SK-N-SH (cell line): ENCODE measurements at regions not wholly inside any gene's neighbourhood (a gene's known extent, or its start where the extent isn't known, plus 50 kb on each side); places are given as distances from the start of the nearest gene placed in this dataset.

ENCODE experiments used
- CTCF ChIA-PET: fragments of 300-600, 350-600 bp; formaldehyde crosslinking; extraction: SDS; loops from one replicate; lab custom pipeline; 2021; lab: Yijun Ruan, JAX
- POLR2A ChIA-PET: fragments of 350-600 bp; sonication (Branson Sonifier 250); formaldehyde crosslinking; extraction: SDS; loops from one replicate; lab custom pipeline; 2020; ENCODE audit warnings: antibody characterized with exemption, inconsistent platforms; lab: Yijun Ruan, JAX
- DNase-seq: peaks from one replicate; pipeline ENCODE4 v3.0.0; 2012
- H2AFZ ChIP-seq: fragments of 200-600 bp; sonication (generic); 2 replicates; pipeline ENCODE4 v1.8.1; 2016; ENCODE audit warnings: antibody characterized with exemption, mild to moderate bottlenecking, low read depth
- H3F3A ChIP-seq: fragments of 200-600 bp; sonication (generic); replicated peaks from 2 replicates; pipeline ENCODE3; 2016; ENCODE audit warnings: antibody characterized with exemption, mild to moderate bottlenecking; ENCODE audit not compliant: insufficient read depth
- H3K27ac ChIP-seq, 2 experiments: fragments of 200-500 bp in 1 of 2; fragments of 200-600 bp in 1 of 2; sonication (Bioruptor generic) in 1 of 2; sonication (generic), shearing (Covaris generic) in 1 of 2; 2 replicates each; pipeline versions ENCODE4 v1.5.1 to v1.6.1; 2014 to 2016; ENCODE audit warnings: low read depth in 2 of 2, inconsistent platforms in 1 of 2, low read length in 1 of 2, mild to moderate bottlenecking in 1 of 2, mixed read lengths in 1 of 2
- H3K27me3 ChIP-seq: fragments of 200-600 bp; sonication (generic), shearing (Covaris generic); 2 replicates; pipeline ENCODE4 v1.6.1; 2016; ENCODE audit warnings: mixed run types; ENCODE audit not compliant: insufficient read depth
- H3K36me3 ChIP-seq, 2 experiments: fragments of 200-500 bp in 1 of 2; fragments of 200-600 bp in 1 of 2; sonication (Bioruptor generic) in 1 of 2; sonication (generic) in 1 of 2; replicated peaks in 1 of 2; 2 replicates each; pipeline versions ENCODE3 to v1.5.1; 2014 to 2016; ENCODE audit warnings: low read length in 1 of 2, mild to moderate bottlenecking in 1 of 2; ENCODE audit not compliant: insufficient read depth in 2 of 2, control insufficient read depth in 1 of 2
- H3K4me1 ChIP-seq, 2 experiments: fragments of 200-500 bp in 1 of 2; fragments of 200-600 bp in 1 of 2; sonication (Bioruptor generic) in 1 of 2; sonication (generic), shearing (Covaris generic) in 1 of 2; 2 replicates each; pipeline versions ENCODE4 v1.5.1 to v1.6.1; 2014 to 2016; ENCODE audit warnings: low read depth in 1 of 2, low read length in 1 of 2, mixed run types in 1 of 2; ENCODE audit not compliant: insufficient read depth in 2 of 2, control insufficient read depth in 1 of 2
- H3K4me2 ChIP-seq: fragments of 200-600 bp; sonication (generic), shearing (Covaris generic); 2 replicates; pipeline ENCODE4 v1.6.1; 2017; ENCODE audit warnings: mixed run types
- H3K4me3 ChIP-seq, 2 experiments: fragments of 200-500 bp in 1 of 2; fragments of 200-600 bp in 1 of 2; sonication (Bioruptor generic) in 1 of 2; sonication (generic), shearing (Covaris generic) in 1 of 2; 2 replicates each; pipeline versions ENCODE4 v1.5.1 to v1.8.1; 2014 to 2016; ENCODE audit warnings: low read depth in 2 of 2, inconsistent platforms in 1 of 2, low read length in 1 of 2, mild to moderate bottlenecking in 1 of 2, mixed read lengths in 1 of 2, moderate library complexity in 1 of 2
- H3K79me2 ChIP-seq: fragments of 200-600 bp; sonication (generic); 2 replicates; pipeline ENCODE4 v1.8.1; 2017; ENCODE audit warnings: mild to moderate bottlenecking; ENCODE audit not compliant: insufficient read depth
- H3K9ac ChIP-seq: fragments of 200-600 bp; sonication (generic); 2 replicates; pipeline ENCODE4 v1.6.1; 2017; ENCODE audit warnings: mixed run types
- H3K9me2 ChIP-seq: fragments of 200-600 bp; sonication (generic); 2 replicates; pipeline ENCODE4 v1.6.1; 2017; ENCODE audit warnings: mixed run types
- H3K9me3 ChIP-seq: fragments of 200-600 bp; sonication (generic); 2 replicates; pipeline ENCODE4 v1.6.1; 2017; ENCODE audit warnings: mixed run types, mild to moderate bottlenecking, moderate library complexity
- H4K20me1 ChIP-seq: fragments of 200-600 bp; sonication (generic); 2 replicates; pipeline ENCODE4 v1.6.1; 2017; ENCODE audit warnings: mild to moderate bottlenecking, mixed run types; ENCODE audit not compliant: insufficient read depth
- CHD2 ChIP-seq: fragments of 150-350 bp; IDR thresholded peaks from 2 replicates; pipeline ENCODE4 v1.6.1; 2018; ENCODE audit warnings: low read length; ENCODE audit not compliant: partially characterized antibody
- CTCF ChIP-seq: fragments of 200-600 bp; sonication (generic); IDR thresholded peaks from 2 replicates; pipeline ENCODE4 v1.6.1; 2017; ENCODE audit warnings: antibody characterized with exemption, mild to moderate bottlenecking, moderate library complexity
- EP300 ChIP-seq, 2 experiments: IDR thresholded peaks; 2 replicates each; pipeline versions ENCODE4 v1.4.0 to v1.6.1; 2012; ENCODE audit warnings: borderline replicate concordance in 1 of 2, low read depth in 1 of 2, low read length in 1 of 2
- EZH2phosphoT487 ChIP-seq: fragments of 200-600 bp; sonication (generic); IDR thresholded peaks from 2 replicates; pipeline ENCODE4 v1.6.1; 2017; ENCODE audit warnings: low read depth, mixed run types, mild to moderate bottlenecking, antibody characterized with exemption, moderate library complexity, borderline replicate concordance
- FOXJ3 ChIP-seq: sonication (generic); formaldehyde crosslinking; IDR thresholded peaks from 2 replicates; pipeline ENCODE4 v1.5.1; 2020; ENCODE audit warnings: mild to moderate bottlenecking, missing genetic modification reagents
- FOXM1 ChIP-seq: IDR thresholded peaks from 2 replicates; pipeline ENCODE4 v1.4.0; 2012; ENCODE audit warnings: low read depth, mild to moderate bottlenecking
- GABPA ChIP-seq: IDR thresholded peaks from 2 replicates; pipeline ENCODE4 v1.4.0; 2012; ENCODE audit warnings: low read depth, mild to moderate bottlenecking
- GATA2 ChIP-seq: sonication (generic); formaldehyde crosslinking; IDR thresholded peaks from 2 replicates; pipeline ENCODE4 v1.5.0; 2020; ENCODE audit warnings: mild to moderate bottlenecking, missing genetic modification reagents
- JUND ChIP-seq: IDR thresholded peaks from 2 replicates; pipeline ENCODE4 v1.4.0; 2012
- MAX ChIP-seq: IDR thresholded peaks from 2 replicates; pipeline ENCODE4 v1.4.0; 2012; ENCODE audit warnings: low read depth
- MXI1 ChIP-seq: IDR thresholded peaks from 2 replicates; pipeline ENCODE4 v1.6.1; 2012; ENCODE audit warnings: mild to moderate bottlenecking, low read depth, low read length, improper control_type of control experiment
- PBX3 ChIP-seq: IDR thresholded peaks from 2 replicates; pipeline ENCODE4; 2012
- RAD21 ChIP-seq: IDR thresholded peaks from 2 replicates; pipeline ENCODE4 v1.6.1; 2012; ENCODE audit warnings: mild to moderate bottlenecking, low read length
- RFX5 ChIP-seq: IDR thresholded peaks from 2 replicates; pipeline ENCODE4 v1.6.1; 2012; ENCODE audit warnings: mild to moderate bottlenecking, improper control_type of control experiment, low read length
- TAF1 ChIP-seq: IDR thresholded peaks from 2 replicates; pipeline ENCODE4 v1.6.1; 2012; ENCODE audit warnings: low read depth, mild to moderate bottlenecking, low read length, moderate library complexity, borderline replicate concordance
- TCF12 ChIP-seq: IDR thresholded peaks from 2 replicates; pipeline ENCODE4 v1.4.0; 2012
- USF2 ChIP-seq: fragments of 150-350 bp; IDR thresholded peaks from 2 replicates; pipeline ENCODE4 v1.6.1; 2017; ENCODE audit warnings: antibody characterized with exemption, low read length, low read depth, borderline replicate concordance
- YY1 ChIP-seq: IDR thresholded peaks from 2 replicates; pipeline ENCODE4 v1.4.0; 2012; ENCODE audit warnings: low read depth, mild to moderate bottlenecking
- ZBTB33 ChIP-seq: IDR thresholded peaks from 2 replicates; pipeline ENCODE4 v1.4.0; 2012; ENCODE audit warnings: low read depth, borderline replicate concordance
- WGBS: methylation state at CpG from one replicate; pipeline ENCODE4 v1.1.6; 2017; ENCODE audit warnings: low lambda C conversion rate; 5-methylcytosine and 5-hydroxymethylcytosine counted together

- no peak for TF ChIP-seq USF2
- no peak for TF ChIP-seq GATA2 (CRISPR knock-in tag)
- TF ChIP-seq, all 33 proteins: peak for 0
Observed at GRCh38 chr13:73859841-73860240, 274.4 kb downstream of the KLF12 start (continued).

GRCh38 chr13:73857106-73857505 is 277.1 kb downstream of the KLF12 start:
- Histone ChIP-seq H4K20me1 (no peaks in the 10 kb centered on the region), H3K27ac (no peak overlapping the region), H3K79me2 (no peaks in the 10 kb centered on the region), H3K4me1 (peaks cover 0 to 4% of the 10 kb centered on the region in 2 experiments; a peak in 2 of 4 replicates), H3F3A (no peaks in the 10 kb centered on the region), H3K4me3 (no peak overlapping the region), H3K27me3 (no peaks in the 10 kb centered on the region), H3K36me3 (peaks cover 0 to 4% of the 10 kb centered on the region in 2 experiments), H3K4me2 (no peak overlapping the region), H3K9ac (no peak overlapping the region), H2AFZ (no peak overlapping the region), H3K9me2 (no peaks in the 10 kb centered on the region), H3K9me3 (no peaks in the 10 kb centered on the region)
- CTCF ChIA-PET = no interaction called here
- POLR2A ChIA-PET = no interaction called here
- DNase-seq = no peak
- TF ChIP-seq GATA2 (CRISPR knock-in tag) = no peak
- WGBS = 94% methylated on average over 2 of the region's 2 CpGs

GRCh38 chr13:73851104-73851503 is 283.1 kb downstream of the KLF12 start:
- H3F3A ChIP-seq = no peaks in the 10 kb centered on the region
- H3K79me2 ChIP-seq = 0 out of 2 replicates have a peak, but pooled peaks cover 3% of the 10 kb centered on the region
- no peak overlapping the region for H3K9ac ChIP-seq
- peaks cover 4 to 10% of the 10 kb centered on the region in 2 experiments; a peak in 3 of 4 replicates for H3K4me1 ChIP-seq
- H3K4me3 ChIP-seq = no peak overlapping the region
- WGBS = 96% methylated on average over 3 of the region's 3 CpGs
- no peaks in the 10 kb centered on the region for H3K9me2 ChIP-seq
- ChIA-PET CTCF (interaction anchor here (1.0 to 2.0 kb wide), 2 partner anchors 436 to 1368 kb away, joined by 3 to 8 read pairs; no protein-coding TSS in a partner anchor), POLR2A (no interaction called here)
- H2AFZ ChIP-seq = no peak overlapping the region
- no peaks in the 10 kb centered on the region for H4K20me1 ChIP-seq
- H3K9me3 ChIP-seq = no peaks in the 10 kb centered on the region
- no peaks in the 10 kb centered on the region for H3K27me3 ChIP-seq
- H3K27ac ChIP-seq = no peak overlapping the region; a peak in 1 of 4 replicates
- TF ChIP-seq PBX3 = no peak
- TF ChIP-seq CTCF = no peak
- TF ChIP-seq MXI1 = no peak
- TF ChIP-seq RFX5 = no peak
- no peak for TF ChIP-seq TAF1
- TF ChIP-seq FOXJ3 (CRISPR knock-in tag) = no peak
- no peak for TF ChIP-seq TCF12
- no peak for TF ChIP-seq EZH2phosphoT487
- TF ChIP-seq EP300 (IDR thresholded peaks at IDR 0.05; ENCODE audit: borderline replicate concordance in 1 of 2, low read depth in 1 of 2, low read length in 1 of 2) = no peak
- TF ChIP-seq FOXM1 = no peak
- TF ChIP-seq GABPA = no peak
- TF ChIP-seq CHD2 = no peak
- TF ChIP-seq YY1 = no peak
- no peak for TF ChIP-seq ZBTB33
- no peak for TF ChIP-seq MAX
- TF ChIP-seq RAD21 = no peak
- no peak for TF ChIP-seq JUND
- no peak for DNase-seq
- no peak overlapping the region for H3K4me2 ChIP-seq
- peaks cover 0 to 4% of the 10 kb centered on the region in 2 experiments for H3K36me3 ChIP-seq
